ENCODE measurements at regions not wholly inside any gene's neighbourhood (a gene's known extent, or its start where the extent isn't known, plus 50 kb on each side); places are given as distances from the start of the nearest gene placed in this dataset.

DNA sequence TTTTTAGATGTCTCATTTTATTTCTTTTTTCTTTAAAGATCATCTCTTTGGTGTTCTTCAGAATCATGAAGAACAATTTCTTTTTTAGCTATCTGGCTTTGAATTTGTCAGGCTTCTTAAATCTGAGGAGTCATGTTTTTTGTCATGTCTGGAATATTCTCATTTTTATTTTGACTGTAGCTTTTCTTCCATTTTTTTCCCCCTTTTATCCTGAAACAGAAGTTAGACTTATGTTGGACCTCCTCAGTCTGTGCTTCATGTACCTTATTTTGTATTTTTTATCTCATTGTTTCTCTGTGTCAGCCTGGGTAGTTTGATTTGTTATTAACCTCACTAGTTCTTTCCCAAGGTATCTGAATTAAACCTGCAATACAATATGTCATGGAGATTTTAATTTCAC lies 319.2 kb upstream of the ADGRL4 start:
- Mint-ChIP-seq H3K4me3 (no peak overlapping the region), H3K27ac (no peak overlapping the region), H3K36me3 (no peaks in the 10 kb centered on the region), H3K27me3 (ENCODE audit: low read depth in 3 of 3) (no peaks in the 10 kb centered on the region), H3K9me3 (peaks cover 2 to 10% (median 2%) of the 10 kb centered on the region in 7 donors), H3K4me1 (no peaks in the 10 kb centered on the region)
- Histone ChIP-seq H3K36me3 (replicated peaks in 1 of 2; ENCODE audit: control insufficient read depth in 1 of 2, insufficient read depth in 2 of 2, low read length in 2 of 2) (no peaks in the 10 kb centered on the region), H3K27me3 (ENCODE audit: control insufficient read depth in 2 of 2, insufficient read depth in 2 of 2, low read length in 2 of 2) (no peaks in the 10 kb centered on the region), H3K79me2 (ENCODE audit: insufficient read depth, low read length) (no peaks in the 10 kb centered on the region), H3K4me2 (replicated peaks; ENCODE audit: extremely low read depth, low read length, poor library complexity, severe bottlenecking) (no peak overlapping the region), H3K9me3 (replicated peaks in 1 of 2; ENCODE audit: control insufficient read depth in 1 of 2, insufficient read depth in 1 of 2, low read length in 2 of 2) (peaks cover 0 to 6% of the 10 kb centered on the region in 2 donors), H4K20me1 (ENCODE audit: insufficient read depth, low read length) (no peaks in the 10 kb centered on the region), H3K9ac (ENCODE audit: insufficient read depth, low read length, poor library complexity, severe bottlenecking) (no peak overlapping the region), H2AFZ (ENCODE audit: insufficient read depth, low read depth, low read length, poor library complexity, severe bottlenecking) (no peak overlapping the region), H3K4me3 (replicated peaks in 1 of 3; ENCODE audit: low read depth in 2 of 3, low read length in 3 of 3) (no peak overlapping the region), H3K4me1 (ENCODE audit: control insufficient read depth in 1 of 2, insufficient read depth in 2 of 2, low read length in 2 of 2) (no peaks in the 10 kb centered on the region), H3K27ac (ENCODE audit: low read depth in 1 of 2, low read length in 2 of 2) (no peak overlapping the region)
- intact Hi-C loops (cut with micrococcal nuclease), result no loop called here
- TF ChIP-seq, protein P1, sequence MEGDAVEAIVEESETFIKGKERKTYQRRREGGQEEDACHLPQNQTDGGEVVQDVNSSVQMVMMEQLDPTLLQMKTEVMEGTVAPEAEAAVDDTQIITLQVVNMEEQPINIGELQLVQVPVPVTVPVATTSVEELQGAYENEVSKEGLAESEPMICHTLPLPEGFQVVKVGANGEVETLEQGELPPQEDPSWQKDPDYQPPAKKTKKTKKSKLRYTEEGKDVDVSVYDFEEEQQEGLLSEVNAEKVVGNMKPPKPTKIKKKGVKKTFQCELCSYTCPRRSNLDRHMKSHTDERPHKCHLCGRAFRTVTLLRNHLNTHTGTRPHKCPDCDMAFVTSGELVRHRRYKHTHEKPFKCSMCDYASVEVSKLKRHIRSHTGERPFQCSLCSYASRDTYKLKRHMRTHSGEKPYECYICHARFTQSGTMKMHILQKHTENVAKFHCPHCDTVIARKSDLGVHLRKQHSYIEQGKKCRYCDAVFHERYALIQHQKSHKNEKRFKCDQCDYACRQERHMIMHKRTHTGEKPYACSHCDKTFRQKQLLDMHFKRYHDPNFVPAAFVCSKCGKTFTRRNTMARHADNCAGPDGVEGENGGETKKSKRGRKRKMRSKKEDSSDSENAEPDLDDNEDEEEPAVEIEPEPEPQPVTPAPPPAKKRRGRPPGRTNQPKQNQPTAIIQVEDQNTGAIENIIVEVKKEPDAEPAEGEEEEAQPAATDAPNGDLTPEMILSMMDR (IDR thresholded peaks at IDR 0.05), result no peak
- no peak for DNase-seq

DNA sequence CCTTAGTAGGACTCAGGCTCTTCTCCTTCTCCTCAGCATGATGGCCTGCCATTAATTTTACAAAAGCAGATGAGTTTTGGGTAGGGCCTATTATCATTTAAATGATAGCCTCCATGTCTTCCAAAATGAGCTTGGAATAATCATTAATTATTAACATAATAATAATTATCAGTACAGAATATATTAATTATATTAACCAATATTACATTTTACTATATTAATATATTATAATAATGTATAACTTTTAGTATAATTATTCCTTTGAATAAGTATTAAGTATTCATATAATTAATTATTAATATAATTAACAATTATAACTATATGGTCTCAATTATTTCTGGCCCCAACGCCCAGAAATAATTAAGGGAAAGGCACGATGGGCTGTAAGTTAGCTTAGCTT lies 318.6 kb upstream of the ADGRL4 start:
- H3K4me1 ChIP-seq (ENCODE audit: control insufficient read depth in 1 of 2, insufficient read depth in 2 of 2, low read length in 2 of 2), result no peaks in the 10 kb centered on the region
- H3K4me3 ChIP-seq (replicated peaks in 1 of 3; ENCODE audit: low read depth in 2 of 3, low read length in 3 of 3), result no peak overlapping the region
- TF ChIP-seq, protein P1 (IDR thresholded peaks at IDR 0.05), result no peak
- H4K20me1 ChIP-seq (ENCODE audit: insufficient read depth, low read length), result no peaks in the 10 kb centered on the region
- H3K27me3 ChIP-seq (ENCODE audit: control insufficient read depth in 2 of 2, insufficient read depth in 2 of 2, low read length in 2 of 2), result no peaks in the 10 kb centered on the region
- no peak for DNase-seq
- no peak overlapping the region for H3K27ac ChIP-seq (ENCODE audit: low read depth in 1 of 2, low read length in 2 of 2)
- Mint-ChIP-seq H3K27ac (no peak overlapping the region), H3K27me3 (ENCODE audit: low read depth in 3 of 3) (no peaks in the 10 kb centered on the region), H3K9me3 (peaks cover 2 to 10% (median 2%) of the 10 kb centered on the region in 7 donors), H3K36me3 (no peaks in the 10 kb centered on the region), H3K4me1 (no peaks in the 10 kb centered on the region), H3K4me3 (no peak overlapping the region)
- H3K4me2 ChIP-seq (replicated peaks; ENCODE audit: extremely low read depth, low read length, poor library complexity, severe bottlenecking), result no peak overlapping the region
- WGBS (ENCODE audit: insufficient coverage), result no CpG with 5 or more reads among the region's 2 CpGs
- peaks cover 0 to 6% of the 10 kb centered on the region in 2 donors for H3K9me3 ChIP-seq (replicated peaks in 1 of 2; ENCODE audit: control insufficient read depth in 1 of 2, insufficient read depth in 1 of 2, low read length in 2 of 2)
- no peaks in the 10 kb centered on the region for H3K36me3 ChIP-seq (replicated peaks in 1 of 2; ENCODE audit: control insufficient read depth in 1 of 2, insufficient read depth in 2 of 2, low read length in 2 of 2)
- H3K9ac ChIP-seq (ENCODE audit: insufficient read depth, low read length, poor library complexity, severe bottlenecking), result no peak overlapping the region
- no peaks in the 10 kb centered on the region for H3K79me2 ChIP-seq (ENCODE audit: insufficient read depth, low read length)
- no peak overlapping the region for H2AFZ ChIP-seq (ENCODE audit: insufficient read depth, low read depth, low read length, poor library complexity, severe bottlenecking)
- intact Hi-C loops (cut with micrococcal nuclease), result no loop called here
